VCaP (cell line): ENCODE measurements at regions not wholly inside any gene's neighbourhood (a gene's known extent, or its start where the extent isn't known, plus 50 kb on each side); places are given as distances from the start of the nearest gene placed in this dataset.

Source experiments
- H3K27ac ChIP-seq: fragments of 450-650 bp; 2 replicates; pipeline ENCODE4 v1.5.1; 2017
- CTCF ChIP-seq: fragments of 450-650 bp; conservative IDR thresholded peaks from 2 replicates; pipeline ENCODE4 v1.5.1; 2017; ENCODE audit warnings: mild to moderate bottlenecking, moderate library complexity

GRCh38 chr16:22683730-22684573, 130.0 kb upstream of the HS3ST2 start:
- no peak overlapping the region for H3K27ac ChIP-seq
- no peak for TF ChIP-seq CTCF

GRCh38 chr16:22684574-22685458, 129.1 kb upstream of the HS3ST2 start:
- no peak overlapping the region for H3K27ac ChIP-seq
- no peak for TF ChIP-seq CTCF

- no peak for TF ChIP-seq CTCF
- H3K27ac ChIP-seq: no peak overlapping the region
Observed at GRCh38 chr16:22685459-22685830, 128.5 kb upstream of the HS3ST2 start.

GRCh38 chr16:22687031-22687530, 126.9 kb upstream of the HS3ST2 start:
- TF ChIP-seq CTCF: no peak
- H3K27ac ChIP-seq: no peak overlapping the region

GRCh38 chr16:22688463-22688862, 125.5 kb upstream of the HS3ST2 start:
- TF ChIP-seq CTCF: no peak
- no peak overlapping the region for H3K27ac ChIP-seq

GRCh38 chr16:22688930-22689329, 125.0 kb upstream of the HS3ST2 start:
- no peak overlapping the region for H3K27ac ChIP-seq
- no peak for TF ChIP-seq CTCF

- TF ChIP-seq CTCF: no peak
- no peak overlapping the region for H3K27ac ChIP-seq
Observed at GRCh38 chr16:22691335-22691734, 122.6 kb upstream of the HS3ST2 start.
